Liver (tissue), 8 donors: ENCODE measurements at regions not wholly inside any gene's neighbourhood (a gene's known extent, or its start where the extent isn't known, plus 50 kb on each side); places are given as distances from the start of the nearest gene placed in this dataset.

Experiments
- DNase-seq: peaks from one replicate; pipeline ENCODE4 v3.0.0-alpha.2; 2017; ENCODE audit warnings: low spot score
- H3K27ac ChIP-seq, 2 donors: one replicate each; pipeline ENCODE4 v1.7.0; 2013; ENCODE audit warnings: inconsistent platforms in 2 of 2, low read length in 2 of 2, control low read depth in 1 of 2, low read depth in 1 of 2, mild to moderate bottlenecking in 1 of 2
- H3K27me3 ChIP-seq, 4 donors: one replicate each; pipeline versions ENCODE4 v1.6.1 to v1.7.0; 2013; ENCODE audit warnings: low read length in 3 of 4, inconsistent platforms in 1 of 4, mild to moderate bottlenecking in 1 of 4, moderate library complexity in 1 of 4; ENCODE audit not compliant: control insufficient read depth in 4 of 4, insufficient read depth in 4 of 4
- H3K36me3 ChIP-seq, 4 donors: one replicate each; pipeline versions ENCODE4 v1.6.1 to v1.7.0; 2013; ENCODE audit warnings: low read length in 3 of 4, mild to moderate bottlenecking in 3 of 4, low read depth in 1 of 4, moderate library complexity in 1 of 4; ENCODE audit not compliant: control insufficient read depth in 4 of 4, insufficient read depth in 3 of 4
- H3K4me1 ChIP-seq, 4 donors: one replicate each; pipeline versions ENCODE4 v1.6.1 to v1.7.0; 2013; ENCODE audit warnings: low read length in 3 of 4, mild to moderate bottlenecking in 3 of 4, moderate library complexity in 1 of 4; ENCODE audit not compliant: control insufficient read depth in 4 of 4, insufficient read depth in 4 of 4
- H3K4me3 ChIP-seq, 3 donors: one replicate each; pipeline versions ENCODE4 v1.6.1 to v1.7.0; 2013; ENCODE audit warnings: low read length in 3 of 3, control low read depth in 1 of 3, low read depth in 1 of 3, mild to moderate bottlenecking in 1 of 3
- H3K9ac ChIP-seq, 2 donors: one replicate each; pipeline ENCODE4 v1.7.0; 2013; ENCODE audit warnings: low read length in 2 of 2, mild to moderate bottlenecking in 2 of 2, moderate library complexity in 2 of 2, control low read depth in 1 of 2, low read depth in 1 of 2
- H3K9me3 ChIP-seq, 4 donors: one replicate each; pipeline versions ENCODE4 v1.6.1 to v1.7.0; 2013; ENCODE audit warnings: low read length in 3 of 4; ENCODE audit not compliant: control insufficient read depth in 4 of 4
- ATF3 ChIP-seq: IDR thresholded peaks from 2 replicates; pipeline ENCODE4 v1.6.1; 2016; ENCODE audit warnings: antibody characterized with exemption
- CTCF ChIP-seq: fragments of 150-350 bp; IDR thresholded peaks from 2 replicates; pipeline ENCODE4 v1.5.1; 2017; ENCODE audit warnings: improper control_type of control experiment, low read depth, low read length; ENCODE audit not compliant: missing input control
- EGR1 ChIP-seq, 2 donors: IDR thresholded peaks; 2 replicates each; pipeline ENCODE4 v1.6.1; 2016 to 2018; ENCODE audit warnings: antibody characterized with exemption in 2 of 2, low read depth in 2 of 2
- FOXA1 ChIP-seq: IDR thresholded peaks from 2 replicates; pipeline ENCODE4 v1.6.1; 2016; ENCODE audit warnings: antibody characterized with exemption
- FOXA2 ChIP-seq: IDR thresholded peaks from 2 replicates; pipeline ENCODE4 v1.6.1; 2016; ENCODE audit warnings: antibody characterized with exemption
- GABPA ChIP-seq, 2 donors: IDR thresholded peaks in 1 of 2; conservative IDR thresholded peaks in 1 of 2; 2 replicates each; pipeline ENCODE4 v1.6.1; 2016; ENCODE audit warnings: antibody characterized with exemption in 2 of 2, mild to moderate bottlenecking in 1 of 2, moderate library complexity in 1 of 2
- HNF4A ChIP-seq, 2 donors: conservative IDR thresholded peaks; 2 replicates each; pipeline ENCODE4 v1.6.1; 2016; ENCODE audit warnings: antibody characterized with exemption in 2 of 2, mild to moderate bottlenecking in 2 of 2
- HNF4G ChIP-seq: IDR thresholded peaks from 2 replicates; pipeline ENCODE4 v1.6.1; 2016; ENCODE audit warnings: antibody characterized with exemption
- JUND ChIP-seq, 2 donors: IDR thresholded peaks; 2 replicates each; pipeline ENCODE4 v1.6.1; 2016; ENCODE audit warnings: antibody characterized with exemption in 2 of 2
- MAX ChIP-seq: IDR thresholded peaks from 2 replicates; pipeline ENCODE4 v1.6.1; 2016; ENCODE audit warnings: antibody characterized with exemption
- NR2F2 ChIP-seq: IDR thresholded peaks from 2 replicates; pipeline ENCODE4 v1.6.1; 2016; ENCODE audit warnings: antibody characterized with exemption
- RAD21 ChIP-seq, 2 donors: IDR thresholded peaks; 2 replicates each; pipeline ENCODE4 v1.6.1; 2016; ENCODE audit warnings: antibody characterized with exemption in 2 of 2, mild to moderate bottlenecking in 2 of 2
- REST ChIP-seq: IDR thresholded peaks from 2 replicates; pipeline ENCODE4 v1.6.1; 2016; ENCODE audit warnings: antibody characterized with exemption, mild to moderate bottlenecking
- RXRA ChIP-seq, 2 donors: IDR thresholded peaks; 2 replicates each; pipeline ENCODE4 v1.6.1; 2017 to 2018; ENCODE audit warnings: antibody characterized with exemption in 2 of 2, mild to moderate bottlenecking in 1 of 2
- YY1 ChIP-seq: IDR thresholded peaks from 2 replicates; pipeline ENCODE4 v1.6.1; 2016; ENCODE audit warnings: antibody characterized with exemption, mild to moderate bottlenecking
- ZBTB33 ChIP-seq: IDR thresholded peaks from 2 replicates; pipeline ENCODE4 v1.6.1; 2016; ENCODE audit warnings: antibody characterized with exemption
- WGBS: extraction: QIAGEN DNeasy Blood & Tissue Kit; methylation state at CpG from one replicate; pipeline ENCODE4 v1.1.7; 2013; 5-methylcytosine and 5-hydroxymethylcytosine counted together
- donor health status: healthy.
- donor health status: healthy.
- donor health status: healthy.
- donor health status: healthy.
- donor health status: healthy.

- H3K4me1 ChIP-seq: peaks cover 0 to 1% (median 0%) of the 10 kb centered on the region in 4 donors
These were observed 205.1 kb downstream of the ARL4C start for GRCh38 chr2:234291765-234292204.

GRCh38 chr2:234290671-234291070 lies 206.2 kb downstream of the ARL4C start:
- 81% methylated on average over 10 of the region's 10 CpGs for WGBS
- Histone ChIP-seq H3K4me1 (peaks cover 0 to 1% (median 0%) of the 10 kb centered on the region in 4 donors), H3K27ac (peak overlapping the region in 1 of 2 donors; percentile 36), H3K36me3 (no peaks in the 10 kb centered on the region), H3K9me3 (no peaks in the 10 kb centered on the region), H3K27me3 (no peaks in the 10 kb centered on the region), H3K4me3 (no peak overlapping the region), H3K9ac (no peak overlapping the region)
- TF ChIP-seq HNF4G (no peak), RAD21 (IDR thresholded peaks at IDR 0.05) (no peak), JUND (IDR thresholded peaks at IDR 0.05) (no peak), RXRA (IDR thresholded peaks at IDR 0.05) (no peak), YY1 (no peak), FOXA2 (no peak), ZBTB33 (no peak), HNF4A (conservative IDR thresholded peaks at IDR 0.05) (no peak), FOXA1 (no peak), NR2F2 (no peak), GABPA (IDR thresholded peaks at IDR 0.05 in 1 of 2, conservative IDR thresholded peaks at IDR 0.05 in 1 of 2) (no peak), EGR1 (IDR thresholded peaks at IDR 0.05; ENCODE audit: low read depth in 2 of 2) (no peak), MAX (no peak), ATF3 (no peak), CTCF (no peak), REST (no peak)
- DNase-seq: no peak

More at GRCh38 chr2:234291765-234292204, 205.1 kb downstream of the ARL4C start:
- H3K27ac ChIP-seq: peak overlapping the region; percentile 27 to 33
- no peak overlapping the region for H3K4me3 ChIP-seq
- H3K9ac ChIP-seq: no peak overlapping the region
- DNase-seq: no peak
- no peaks in the 10 kb centered on the region for H3K27me3 ChIP-seq
- H3K9me3 ChIP-seq: no peaks in the 10 kb centered on the region
- TF ChIP-seq REST (no peak), RXRA (IDR thresholded peaks at IDR 0.05) (peak in 1 of 2 donors; percentile 28), RAD21 (IDR thresholded peaks at IDR 0.05) (peak; percentile 10 to 17)
- WGBS: 43% methylated on average over 5 of the region's 5 CpGs
- no peaks in the 10 kb centered on the region for H3K36me3 ChIP-seq
